Large intestine (tissue), 3 donors: ENCODE measurements at regions not wholly inside any gene's neighbourhood (a gene's known extent, or its start where the extent isn't known, plus 50 kb on each side); places are given as distances from the start of the nearest gene placed in this dataset.
A peak's percentile ranks its signal among the peaks of the same experiment; 100 is the strongest.

Experiments used
- DNase-seq, 2 donors: peaks; one replicate each; pipeline versions ENCODE4 v3.0.0 to v3.0.0-alpha.2; 2013
- H3K27ac ChIP-seq: one replicate; pipeline ENCODE4 v1.5.1; 2013; ENCODE audit warnings: low read length
- H3K27me3 ChIP-seq: 2 replicates; pipeline ENCODE4 v1.6.1; 2013; ENCODE audit warnings: low read length; ENCODE audit not compliant: control insufficient read depth, insufficient read depth
- H3K36me3 ChIP-seq: 2 replicates; pipeline ENCODE4 v1.6.1; 2013; ENCODE audit warnings: low read length; ENCODE audit not compliant: control insufficient read depth, insufficient read depth
- H3K4me1 ChIP-seq: one replicate; pipeline ENCODE4 v1.6.1; 2013; ENCODE audit warnings: low read length; ENCODE audit not compliant: control insufficient read depth, insufficient read depth
- H3K4me3 ChIP-seq: one replicate; pipeline ENCODE4 v1.5.1; 2013; ENCODE audit warnings: low read length
- H3K9me3 ChIP-seq: one replicate; pipeline ENCODE4 v1.6.1; 2013; ENCODE audit warnings: mild to moderate bottlenecking, low read depth, low read length, moderate library complexity; ENCODE audit not compliant: control insufficient read depth
- WGBS: methylation state at CpG from one replicate; pipeline ENCODE4 v1.1.5; 2013; ENCODE audit warnings: low lambda C conversion rate; ENCODE audit not compliant: insufficient coverage; 5-methylcytosine and 5-hydroxymethylcytosine counted together

DNA sequence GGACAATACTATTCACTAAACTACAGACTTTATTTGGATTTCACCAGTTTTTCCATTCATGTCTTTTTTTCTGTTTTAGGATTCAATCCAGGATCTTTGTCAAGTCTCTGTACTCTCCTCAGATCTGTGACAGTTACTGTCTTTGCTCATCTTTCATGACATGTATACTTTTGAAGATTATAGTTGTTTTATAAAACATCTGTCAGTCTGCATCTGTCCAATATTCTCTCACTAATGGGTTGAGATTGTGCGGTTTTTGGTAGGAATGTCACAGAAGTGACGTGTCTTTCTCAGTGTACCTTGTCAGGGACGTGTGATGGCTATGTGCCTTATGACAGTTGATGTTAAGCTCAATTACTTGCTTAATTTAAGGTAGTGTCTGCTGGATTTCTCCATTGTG is 124.9 kb upstream of the TPK1 start:
- Histone ChIP-seq H3K36me3 (no peaks in the 10 kb centered on the region), H3K27ac (no peak overlapping the region), H3K27me3 (no peaks in the 10 kb centered on the region), H3K4me3 (no peak overlapping the region), H3K4me1 (no peaks in the 10 kb centered on the region), H3K9me3 (no peaks in the 10 kb centered on the region)
- WGBS = 100% methylated on average over 1 of the region's 3 CpGs
- DNase-seq = no peak

GRCh38 chr7:144957998-144958397 is 122.1 kb upstream of the TPK1 start:
- H3K36me3 ChIP-seq = no peaks in the 10 kb centered on the region
- no peak overlapping the region for H3K4me3 ChIP-seq
- DNase-seq = no peak
- H3K27ac ChIP-seq = no peak overlapping the region
- H3K27me3 ChIP-seq = no peaks in the 10 kb centered on the region
- H3K9me3 ChIP-seq = no peaks in the 10 kb centered on the region
- no peaks in the 10 kb centered on the region for H3K4me1 ChIP-seq
- 80% methylated on average over 1 of the region's 2 CpGs for WGBS

- 80% methylated on average over 1 of the region's 1 CpG for WGBS
- Histone ChIP-seq H3K9me3 (no peaks in the 10 kb centered on the region), H3K4me1 (no peaks in the 10 kb centered on the region), H3K4me3 (no peak overlapping the region), H3K27ac (no peak overlapping the region), H3K36me3 (no peaks in the 10 kb centered on the region), H3K27me3 (no peaks in the 10 kb centered on the region)
- DNase-seq = no peak
These were observed 119.6 kb upstream of the TPK1 start for GRCh38 chr7:144955422-144955821.

DNA sequence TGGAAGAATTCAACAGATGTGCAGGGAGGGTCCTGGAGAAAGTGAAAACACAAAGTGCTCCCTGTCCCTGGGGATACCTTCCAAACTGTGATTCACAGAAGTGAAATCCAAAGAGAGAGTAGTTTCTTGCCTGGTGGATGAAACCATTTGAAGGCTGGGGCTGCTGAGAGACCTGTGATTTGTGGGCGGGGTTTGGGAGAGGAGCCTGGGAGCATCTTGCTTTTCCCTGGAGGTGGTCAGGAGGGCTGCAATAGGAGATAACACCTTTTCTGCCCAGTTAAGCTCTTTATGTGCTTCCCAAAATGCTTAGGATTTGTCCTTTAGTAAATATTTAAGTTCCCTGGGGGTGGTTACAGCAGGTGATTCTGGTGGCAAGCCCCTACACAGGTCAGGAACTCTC is 105.3 kb upstream of the TPK1 start:
- DNase-seq = no peak
- H3K9me3 ChIP-seq = no peaks in the 10 kb centered on the region
- no peak overlapping the region for H3K27ac ChIP-seq
- no peaks in the 10 kb centered on the region for H3K4me1 ChIP-seq
- WGBS = no CpG with 5 or more reads among the region's 1 CpG
- no peak overlapping the region for H3K4me3 ChIP-seq
- no peaks in the 10 kb centered on the region for H3K36me3 ChIP-seq
- H3K27me3 ChIP-seq = no peaks in the 10 kb centered on the region

DNA sequence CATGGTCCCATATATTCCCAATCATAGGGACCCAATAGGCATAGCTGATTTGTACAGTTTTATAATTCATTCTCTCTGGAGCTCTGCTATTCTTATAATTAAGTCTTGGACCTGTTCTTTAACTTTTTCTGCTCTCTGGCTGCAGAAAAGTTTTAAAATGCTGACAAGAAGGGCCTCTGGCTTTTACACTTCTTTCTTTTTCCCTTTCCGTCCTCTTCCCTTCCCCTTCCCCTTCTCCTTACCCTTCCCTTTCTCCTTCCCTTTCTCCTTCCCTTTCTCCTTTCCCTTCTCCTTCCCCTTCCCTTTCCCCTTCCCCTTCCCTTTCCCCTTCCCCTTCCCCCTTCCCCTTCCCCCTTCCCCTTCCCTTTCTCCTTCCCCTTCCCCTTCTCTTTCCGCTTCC is 101.3 kb upstream of the TPK1 start:
- 77% methylated on average over 2 of the region's 2 CpGs for WGBS
- H3K4me1 ChIP-seq = no peaks in the 10 kb centered on the region
- no peaks in the 10 kb centered on the region for H3K36me3 ChIP-seq
- no peaks in the 10 kb centered on the region for H3K27me3 ChIP-seq
- no peak for DNase-seq
- H3K27ac ChIP-seq = no peak overlapping the region
- H3K4me3 ChIP-seq = no peak overlapping the region
- H3K9me3 ChIP-seq = no peaks in the 10 kb centered on the region

DNA sequence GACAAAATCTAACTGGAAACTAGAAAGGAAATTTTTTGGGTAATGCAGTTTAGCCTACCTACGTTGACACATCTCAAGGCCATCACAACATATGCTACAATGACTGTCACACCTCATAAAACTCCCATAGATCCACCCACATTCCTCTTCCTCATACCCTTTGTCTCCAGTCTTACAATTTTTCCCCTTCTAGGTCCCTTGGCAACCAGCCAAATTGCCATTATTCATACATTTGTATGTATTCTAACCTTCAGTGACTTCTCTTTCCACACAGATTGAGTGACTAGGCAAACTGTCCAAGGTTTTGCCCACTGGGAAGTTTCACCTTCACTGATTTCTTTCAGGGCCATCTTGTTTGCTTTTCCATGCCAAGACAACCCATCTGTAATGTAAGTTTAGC is 100.5 kb upstream of the TPK1 start:
- H3K4me1 ChIP-seq = no peaks in the 10 kb centered on the region
- H3K4me3 ChIP-seq = no peak overlapping the region
- H3K27me3 ChIP-seq = no peaks in the 10 kb centered on the region
- DNase-seq = no peak
- no CpG with 5 or more reads among the region's 1 CpG for WGBS
- no peaks in the 10 kb centered on the region for H3K9me3 ChIP-seq
- H3K36me3 ChIP-seq = no peaks in the 10 kb centered on the region
- no peak overlapping the region for H3K27ac ChIP-seq

- H3K27ac ChIP-seq = no peak overlapping the region
- 100% methylated on average over 2 of the region's 6 CpGs for WGBS
- H3K9me3 ChIP-seq = no peaks in the 10 kb centered on the region
- H3K4me3 ChIP-seq = no peak overlapping the region
- no peak for DNase-seq
- no peaks in the 10 kb centered on the region for H3K4me1 ChIP-seq
- H3K36me3 ChIP-seq = no peaks in the 10 kb centered on the region
- no peaks in the 10 kb centered on the region for H3K27me3 ChIP-seq
These were observed 74.6 kb upstream of the TPK1 start for GRCh38 chr7:144910411-144910810.

- Histone ChIP-seq H3K27me3 (no peaks in the 10 kb centered on the region), H3K4me1 (no peaks in the 10 kb centered on the region), H3K9me3 (no peaks in the 10 kb centered on the region), H3K36me3 (no peaks in the 10 kb centered on the region), H3K27ac (no peak overlapping the region), H3K4me3 (no peak overlapping the region)
- 90% methylated on average over 2 of the region's 4 CpGs for WGBS
- peak; percentile 7 to 66 for DNase-seq
These were observed 73.2 kb upstream of the TPK1 start for GRCh38 chr7:144908943-144909556.

DNA sequence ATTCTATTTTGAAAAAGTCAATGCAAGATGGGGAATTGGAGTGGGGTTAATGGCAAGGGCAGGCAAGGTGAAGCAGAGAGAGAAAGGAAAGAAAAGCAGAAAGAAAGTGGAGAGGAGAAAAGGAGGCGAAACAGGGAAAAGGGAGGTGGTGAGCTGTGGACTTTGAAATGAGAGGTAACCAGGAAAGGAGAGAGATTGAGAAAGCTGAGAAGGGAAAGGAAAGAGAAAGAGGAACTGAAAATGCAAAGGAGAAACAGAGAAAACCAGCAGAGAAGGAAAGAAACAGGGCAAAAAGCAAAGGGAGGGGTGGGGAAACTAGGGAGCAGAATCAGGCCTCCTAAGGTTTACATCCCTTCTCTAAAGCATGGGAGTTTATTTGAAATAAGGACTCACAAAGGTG is 72.5 kb upstream of the TPK1 start:
- H3K27ac ChIP-seq = no peak overlapping the region
- WGBS = 64% methylated on average over 1 of the region's 1 CpG

GRCh38 chr7:144907577-144907976 is 71.7 kb upstream of the TPK1 start:
- Histone ChIP-seq H3K4me1 (no peaks in the 10 kb centered on the region), H3K27me3 (no peaks in the 10 kb centered on the region), H3K4me3 (no peak overlapping the region), H3K27ac (no peak overlapping the region), H3K9me3 (no peaks in the 10 kb centered on the region), H3K36me3 (no peaks in the 10 kb centered on the region)
- 93% methylated on average over 2 of the region's 4 CpGs for WGBS
- peak in 1 of 2 donors; percentile 14 for DNase-seq

More for the DNA sequence above, 72.5 kb upstream of the TPK1 start:
- Histone ChIP-seq H3K4me3 (no peak overlapping the region), H3K27me3 (no peaks in the 10 kb centered on the region), H3K36me3 (no peaks in the 10 kb centered on the region), H3K9me3 (no peaks in the 10 kb centered on the region), H3K4me1 (no peaks in the 10 kb centered on the region)
- DNase-seq = peak in 1 of 2 donors; percentile 24

GRCh38 chr7:144903201-144903600 is 67.3 kb upstream of the TPK1 start:
- no peaks in the 10 kb centered on the region for H3K9me3 ChIP-seq
- H3K27me3 ChIP-seq = no peaks in the 10 kb centered on the region
- no peaks in the 10 kb centered on the region for H3K4me1 ChIP-seq
- no peak overlapping the region for H3K27ac ChIP-seq
- H3K36me3 ChIP-seq = no peaks in the 10 kb centered on the region
- WGBS = no CpG with 5 or more reads among the region's 3 CpGs
- H3K4me3 ChIP-seq = no peak overlapping the region
- no peak for DNase-seq
